ENCODE measurements at regions not wholly inside any gene's neighbourhood (a gene's known extent, or its start where the extent isn't known, plus 50 kb on each side); places are given as distances from the start of the nearest gene placed in this dataset.

GRCh38 chr7:153390955-153391354 is 631.4 kb downstream of the ACTR3B start:
- no peak for DNase-seq

- DNase-seq: no peak
Observed at GRCh38 chr7:153392726-153393125, 633.2 kb downstream of the ACTR3B start.

- DNase-seq: no peak
Observed at GRCh38 chr7:153393666-153394065, 634.1 kb downstream of the ACTR3B start.

GRCh38 chr7:153396475-153396874 is 636.9 kb downstream of the ACTR3B start:
- DNase-seq: no peak

GRCh38 chr7:153397459-153397858 is 637.9 kb downstream of the ACTR3B start:
- DNase-seq: no peak

- DNase-seq: no peak
Observed at GRCh38 chr7:153397906-153398305, 638.4 kb downstream of the ACTR3B start.

- DNase-seq: no peak
Observed at GRCh38 chr7:153398370-153398769, 638.8 kb downstream of the ACTR3B start.

GRCh38 chr7:153398789-153399553 is 639.4 kb downstream of the ACTR3B start:
- no peak for DNase-seq

- DNase-seq: no peak
Observed at GRCh38 chr7:153399554-153399940, 640.0 kb downstream of the ACTR3B start.

- no peak for DNase-seq
Observed at GRCh38 chr7:153400735-153401593, 641.4 kb downstream of the ACTR3B start.

- no peak for DNase-seq
Observed at GRCh38 chr7:153401795-153402720, 642.5 kb downstream of the ACTR3B start.

- DNase-seq: no peak
Observed at GRCh38 chr7:153402721-153403541, 643.4 kb downstream of the ACTR3B start.

GRCh38 chr7:153404124-153404523 is 644.6 kb downstream of the ACTR3B start:
- DNase-seq: no peak

GRCh38 chr7:153404781-153405279 is 645.3 kb downstream of the ACTR3B start:
- DNase-seq: no peak

- no peak for DNase-seq
Observed at GRCh38 chr7:153405704-153406485, 646.3 kb upstream of the DPP6 start.

GRCh38 chr7:153406486-153406872 is 645.7 kb upstream of the DPP6 start:
- DNase-seq: no peak

GRCh38 chr7:153407291-153408046 is 644.7 kb upstream of the DPP6 start:
- DNase-seq: no peak

- no peak for DNase-seq
Observed at GRCh38 chr7:153408360-153409335, 643.5 kb upstream of the DPP6 start.
